Neural crest cell (in vitro differentiated cells): ENCODE measurements at regions not wholly inside any gene's neighbourhood (a gene's known extent, or its start where the extent isn't known, plus 50 kb on each side); places are given as distances from the start of the nearest gene placed in this dataset.

Source experiments
- DNase-seq: peaks from one replicate; pipeline ENCODE4 v3.0.0; 2021; ENCODE audit warnings: low read depth, mixed read lengths, low spot score
- H3K27ac Mint-ChIP-seq: one replicate; pipeline ENCODE4 v1.8.0; 2021; ENCODE audit warnings: mild to moderate bottlenecking, mixed read lengths; ENCODE audit not compliant: unreplicated experiment
- H3K27me3 Mint-ChIP-seq: 2 replicates; pipeline ENCODE4 v1.8.0; 2021; ENCODE audit warnings: low read depth, mild to moderate bottlenecking, mixed read lengths
- H3K36me3 Mint-ChIP-seq: 2 replicates; pipeline ENCODE4 v1.8.0; 2021; ENCODE audit warnings: low read depth, mild to moderate bottlenecking, mixed read lengths
- H3K4me1 Mint-ChIP-seq: 2 replicates; pipeline ENCODE4 v1.8.0; 2021; ENCODE audit warnings: mixed read lengths
- H3K4me3 Mint-ChIP-seq: one replicate; pipeline ENCODE4 v1.8.0; 2021; ENCODE audit warnings: mild to moderate bottlenecking, mixed read lengths
- H3K9me3 Mint-ChIP-seq: 2 replicates; pipeline ENCODE4 v1.8.0; 2021; ENCODE audit warnings: mixed read lengths
- TF ChIP-seq, protein P1 (sequence below): fragments of 200-600 bp; sonication (generic); conservative IDR thresholded peaks from 2 replicates; pipeline ENCODE4 v1.5.0; 2021; ENCODE audit warnings: antibody characterized with exemption, mild to moderate bottlenecking

GRCh38 chr18:27763341-27763740 lies 413.6 kb downstream of the CDH2 start:
- H3K36me3 Mint-ChIP-seq, result no peaks in the 10 kb centered on the region

GRCh38 chr18:27762054-27762453 lies 414.9 kb downstream of the CDH2 start:
- no peak overlapping the region for H3K27ac Mint-ChIP-seq
- H3K4me1 Mint-ChIP-seq, result peaks cover 3% of the 10 kb centered on the region
- no peaks in the 10 kb centered on the region for H3K9me3 Mint-ChIP-seq
- no peak overlapping the region for H3K4me3 Mint-ChIP-seq
- no peak for DNase-seq
- TF ChIP-seq, protein P1, sequence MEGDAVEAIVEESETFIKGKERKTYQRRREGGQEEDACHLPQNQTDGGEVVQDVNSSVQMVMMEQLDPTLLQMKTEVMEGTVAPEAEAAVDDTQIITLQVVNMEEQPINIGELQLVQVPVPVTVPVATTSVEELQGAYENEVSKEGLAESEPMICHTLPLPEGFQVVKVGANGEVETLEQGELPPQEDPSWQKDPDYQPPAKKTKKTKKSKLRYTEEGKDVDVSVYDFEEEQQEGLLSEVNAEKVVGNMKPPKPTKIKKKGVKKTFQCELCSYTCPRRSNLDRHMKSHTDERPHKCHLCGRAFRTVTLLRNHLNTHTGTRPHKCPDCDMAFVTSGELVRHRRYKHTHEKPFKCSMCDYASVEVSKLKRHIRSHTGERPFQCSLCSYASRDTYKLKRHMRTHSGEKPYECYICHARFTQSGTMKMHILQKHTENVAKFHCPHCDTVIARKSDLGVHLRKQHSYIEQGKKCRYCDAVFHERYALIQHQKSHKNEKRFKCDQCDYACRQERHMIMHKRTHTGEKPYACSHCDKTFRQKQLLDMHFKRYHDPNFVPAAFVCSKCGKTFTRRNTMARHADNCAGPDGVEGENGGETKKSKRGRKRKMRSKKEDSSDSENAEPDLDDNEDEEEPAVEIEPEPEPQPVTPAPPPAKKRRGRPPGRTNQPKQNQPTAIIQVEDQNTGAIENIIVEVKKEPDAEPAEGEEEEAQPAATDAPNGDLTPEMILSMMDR, result no peak
- H3K36me3 Mint-ChIP-seq, result no peaks in the 10 kb centered on the region
- H3K27me3 Mint-ChIP-seq, result no peaks in the 10 kb centered on the region

More at GRCh38 chr18:27763341-27763740, 413.6 kb downstream of the CDH2 start:
- Mint-ChIP-seq H3K4me1 (peaks cover 5% of the 10 kb centered on the region), H3K9me3 (peaks cover 3% of the 10 kb centered on the region), H3K27me3 (no peaks in the 10 kb centered on the region), H3K4me3 (no peak overlapping the region), H3K27ac (no peak overlapping the region)
- TF ChIP-seq, protein P1, result no peak
- no peak for DNase-seq

GRCh38 chr18:27752944-27753343 lies 424.0 kb downstream of the CDH2 start:
- Mint-ChIP-seq H3K27ac (no peak overlapping the region), H3K36me3 (no peaks in the 10 kb centered on the region), H3K9me3 (peaks cover 3% of the 10 kb centered on the region), H3K27me3 (no peaks in the 10 kb centered on the region), H3K4me3 (no peak overlapping the region), H3K4me1 (peaks cover 25% of the 10 kb centered on the region)
- DNase-seq, result no peak
- TF ChIP-seq, protein P1, result no peak

DNA sequence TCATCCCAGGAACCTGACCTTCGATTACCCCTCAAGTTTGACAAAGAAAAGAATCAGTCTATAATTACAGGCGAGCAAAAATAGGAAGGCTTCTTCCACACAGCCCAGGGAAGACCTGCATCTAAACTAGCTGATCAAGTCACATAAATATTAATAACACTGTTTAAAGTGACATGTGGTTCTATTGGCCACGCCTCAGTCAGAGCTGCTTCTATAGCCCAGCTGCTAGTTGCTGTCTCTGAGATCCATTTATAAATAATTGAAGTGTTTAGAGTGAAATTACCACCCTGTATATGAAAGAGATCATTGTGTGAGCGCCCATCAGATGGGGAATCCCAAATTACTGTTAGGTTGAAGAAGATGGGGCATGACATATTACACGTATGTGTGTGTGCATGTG lies 426.0 kb downstream of the CDH2 start:
- Mint-ChIP-seq H3K9me3 (peaks cover 9% of the 10 kb centered on the region), H3K27me3 (no peaks in the 10 kb centered on the region), H3K36me3 (no peaks in the 10 kb centered on the region), H3K4me1 (peaks cover 25% of the 10 kb centered on the region), H3K4me3 (no peak overlapping the region), H3K27ac (no peak overlapping the region)
- TF ChIP-seq, protein P1, result no peak
- no peak for DNase-seq

DNA sequence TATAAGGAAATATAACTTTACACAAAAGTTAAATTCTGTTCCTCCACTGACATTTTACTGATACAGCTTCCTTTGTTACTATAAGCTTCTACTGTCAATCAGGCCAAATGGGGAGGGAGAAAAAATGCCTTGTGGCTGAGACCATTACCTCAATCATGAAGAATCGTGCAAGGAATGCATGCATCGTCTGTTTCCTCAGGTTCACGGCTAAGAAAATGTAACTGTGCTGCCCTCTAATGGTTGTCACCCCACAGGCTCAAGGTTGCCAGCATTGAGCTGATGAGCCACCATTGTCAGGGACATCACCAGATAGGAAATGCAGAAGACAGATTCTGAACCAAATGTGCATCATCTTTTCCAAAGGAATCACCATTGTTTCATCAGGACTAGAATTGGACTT lies 426.9 kb downstream of the CDH2 start:
- Mint-ChIP-seq H3K27ac (no peak overlapping the region), H3K4me3 (no peak overlapping the region)

More for the DNA sequence above, 426.9 kb downstream of the CDH2 start:
- peaks cover 9% of the 10 kb centered on the region for H3K9me3 Mint-ChIP-seq
- TF ChIP-seq, protein P1, result peak; percentile 77
- no peaks in the 10 kb centered on the region for H3K36me3 Mint-ChIP-seq
- DNase-seq, result peak; percentile 53
- no peaks in the 10 kb centered on the region for H3K27me3 Mint-ChIP-seq
- peaks cover 25% of the 10 kb centered on the region for H3K4me1 Mint-ChIP-seq
